G401 (cell line): ENCODE measurements at regions not wholly inside any gene's neighbourhood (a gene's known extent, or its start where the extent isn't known, plus 50 kb on each side); places are given as distances from the start of the nearest gene placed in this dataset.
"Not testable (repeated sequence)": the region's sequence is repeated elsewhere in the genome, so short reads cannot be mapped to it uniquely, and the experiment has no call there.

Source experiments
- DNase-seq: peaks from one replicate; pipeline ENCODE4 v3.0.0-alpha.2; 2015; ENCODE audit warnings: low spot score
- in situ Hi-C: cut with HindIII; loops from 2 replicates; pipeline ENCODE4 v1.10.0; 2016; ENCODE audit warnings: low sequenced_read_pairs, mixed read lengths

- DNase-seq = no peak
- in situ Hi-C loops = no loop called here
Observed at GRCh38 chr17:14553847-14554246, 253.0 kb downstream of the HS3ST3B1 start.

- in situ Hi-C loops = no loop called here
- no peak for DNase-seq
Observed at GRCh38 chr17:14552306-14552705, 251.4 kb downstream of the HS3ST3B1 start.

DNA sequence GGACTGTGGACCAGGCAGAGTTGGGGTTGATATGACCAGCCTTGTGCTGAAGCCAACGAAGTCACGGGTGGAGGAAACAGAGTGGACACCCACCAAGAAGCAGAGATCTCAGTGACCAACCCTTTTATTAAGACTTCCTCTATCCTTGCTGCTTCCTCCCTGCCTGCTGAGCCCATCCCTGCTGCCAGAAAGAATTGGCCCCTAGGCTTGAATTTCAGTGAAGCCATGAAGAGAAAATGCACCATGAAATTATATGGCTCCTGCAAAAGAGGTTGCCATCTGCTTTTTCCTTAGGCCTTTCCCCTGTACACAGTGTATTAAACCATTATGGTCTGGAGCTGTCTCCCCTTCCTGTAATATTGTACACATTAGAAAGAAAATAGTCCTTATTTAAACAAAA, 246.7 kb downstream of the HS3ST3B1 start:
- in situ Hi-C loops = no loop called here

GRCh38 chr17:14547016-14547415, 246.1 kb downstream of the HS3ST3B1 start:
- DNase-seq = no peak
- in situ Hi-C loops = no loop called here

More for the DNA sequence above, 246.7 kb downstream of the HS3ST3B1 start:
- DNase-seq = no peak

DNA sequence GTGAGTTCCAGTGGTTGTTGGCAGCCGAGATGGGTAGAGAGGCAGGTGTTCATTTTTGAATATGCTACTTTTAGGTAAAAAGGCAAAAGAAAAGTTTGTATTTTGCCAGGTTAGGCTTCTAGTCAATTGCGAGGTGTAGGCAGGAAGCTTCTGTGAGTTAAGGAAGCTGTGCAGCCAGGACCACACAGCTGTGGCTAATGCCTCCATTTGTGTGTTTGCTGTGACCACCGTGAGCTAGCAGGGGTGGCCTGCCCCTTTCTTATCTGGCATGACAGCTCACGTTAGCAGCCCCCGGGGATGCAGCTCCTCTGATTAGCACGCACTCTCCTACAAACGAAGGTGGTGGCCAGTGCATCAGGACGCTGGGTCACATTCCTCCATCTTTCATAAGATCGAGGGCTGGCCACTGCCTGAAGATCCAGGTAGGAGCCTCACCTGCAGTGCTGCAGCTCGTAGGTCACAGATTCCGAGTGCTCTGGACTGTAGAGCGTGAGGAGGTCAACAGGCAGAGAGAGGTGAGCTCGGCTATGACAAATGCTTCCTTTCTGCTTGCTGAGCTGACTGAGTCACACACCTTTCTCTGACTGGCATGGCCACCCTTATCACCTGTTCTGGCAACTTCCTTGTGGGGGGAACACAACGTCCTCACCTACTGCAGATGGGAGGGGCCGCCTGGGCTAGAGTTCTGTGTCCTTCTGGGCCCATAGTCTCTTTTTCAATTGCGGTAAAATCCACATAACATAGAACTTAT, 244.4 kb downstream of the HS3ST3B1 start:
- DNase-seq = no peak
- in situ Hi-C loops = no loop called here

DNA sequence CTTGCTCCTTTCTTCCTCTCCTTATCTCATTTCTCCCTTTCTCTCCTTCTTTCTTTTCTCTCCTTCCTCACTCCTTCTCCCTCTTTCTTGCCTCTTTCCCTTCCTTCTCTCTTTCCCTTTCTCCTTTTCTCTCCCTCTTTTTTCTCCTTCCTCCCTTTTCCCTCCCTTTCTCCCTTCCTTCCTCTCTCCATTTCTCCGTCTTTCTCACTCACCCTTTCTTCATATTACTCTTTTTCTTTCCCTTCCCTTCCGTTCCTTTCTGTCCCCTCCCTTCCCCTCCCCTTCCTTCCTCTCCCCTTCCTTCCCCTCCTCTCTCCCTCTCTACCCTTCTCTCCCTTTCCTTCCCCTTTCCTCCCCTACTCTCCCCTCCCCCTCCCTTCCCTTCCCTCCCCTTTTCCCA, 240.8 kb downstream of the HS3ST3B1 start:
- no peak for DNase-seq
- in situ Hi-C loops = no loop called here

DNA sequence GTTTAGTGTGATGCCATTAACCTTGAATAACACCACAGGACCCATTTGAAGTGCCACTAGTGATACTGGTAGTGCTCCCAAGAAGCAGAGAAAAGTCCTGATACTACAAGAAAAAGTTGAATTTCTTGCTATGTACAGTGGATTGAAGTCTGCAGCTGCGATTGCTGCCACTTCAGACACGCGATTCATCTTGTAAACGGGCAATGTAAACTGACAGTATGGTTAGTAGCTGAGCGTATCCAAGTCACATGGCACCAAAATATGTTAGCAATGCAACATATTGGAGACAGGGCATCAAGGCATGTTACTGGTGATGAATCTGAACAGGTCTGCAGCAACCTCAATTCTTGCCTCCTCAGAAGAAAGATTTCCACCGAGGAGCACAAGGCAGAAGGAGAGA, 238.9 kb downstream of the HS3ST3B1 start:
- in situ Hi-C loops = no loop called here
- DNase-seq = no peak

- in situ Hi-C loops, DNase-seq: not testable (repeated sequence)
Observed at GRCh38 chr17:14532242-14532641, 231.4 kb downstream of the HS3ST3B1 start.

- in situ Hi-C loops = no loop called here
- DNase-seq = no peak
Observed at GRCh38 chr17:14525551-14526455, 224.9 kb downstream of the HS3ST3B1 start.

GRCh38 chr17:14522795-14523387, 222.0 kb downstream of the HS3ST3B1 start:
- in situ Hi-C loops = no loop called here
- no peak for DNase-seq

DNA sequence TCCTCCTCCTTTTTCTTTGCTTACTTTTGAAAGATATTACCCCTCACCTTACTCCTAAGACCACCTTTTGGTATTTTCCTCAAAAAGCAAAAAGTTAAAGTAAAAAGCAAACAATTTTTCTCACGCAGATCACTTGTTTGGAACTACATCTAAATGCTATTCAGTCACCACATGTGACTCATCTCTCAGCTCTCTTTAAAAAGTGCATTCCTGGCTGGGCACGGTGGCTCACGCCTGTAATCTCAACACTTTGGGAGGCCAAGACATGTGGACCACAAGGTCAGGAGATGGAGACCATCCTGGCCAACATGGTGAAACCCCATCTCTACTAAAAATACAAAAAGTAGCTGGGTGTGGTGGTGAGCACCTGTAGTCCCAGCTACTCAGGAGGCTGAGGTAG, 218.0 kb downstream of the HS3ST3B1 start:
- DNase-seq, in situ Hi-C loops: not testable (repeated sequence)

- in situ Hi-C loops = no loop called here
- no peak for DNase-seq
Observed at GRCh38 chr17:14514973-14515372, 214.1 kb downstream of the HS3ST3B1 start.

- in situ Hi-C loops = no loop called here
Observed at GRCh38 chr17:14513835-14514234, 213.0 kb downstream of the HS3ST3B1 start.

DNA sequence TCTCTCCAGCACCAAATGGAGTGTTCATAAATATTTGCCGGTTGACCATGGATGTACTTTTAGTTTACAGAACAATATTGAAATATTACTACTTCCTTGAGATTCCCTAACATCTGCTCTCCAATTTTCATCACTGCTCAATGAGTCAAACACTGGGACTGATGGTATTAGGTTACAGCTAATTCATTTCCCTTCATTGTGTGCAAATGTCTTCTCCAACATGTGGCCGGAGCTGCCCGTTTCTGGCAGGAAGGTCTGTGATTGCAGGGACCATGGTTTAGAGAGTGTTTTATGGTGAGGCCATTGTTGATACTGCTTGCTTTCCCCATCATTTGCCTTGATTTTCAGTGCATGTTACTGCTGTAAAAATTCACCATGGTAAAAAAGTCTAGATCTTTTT, 209.3 kb downstream of the HS3ST3B1 start:
- DNase-seq = no peak
- in situ Hi-C loops = no loop called here

More at GRCh38 chr17:14513835-14514234, 213.0 kb downstream of the HS3ST3B1 start:
- no peak for DNase-seq

GRCh38 chr17:14508156-14508555, 207.3 kb downstream of the HS3ST3B1 start:
- in situ Hi-C loops = no loop called here
- no peak for DNase-seq

GRCh38 chr17:14506364-14506763, 205.5 kb downstream of the HS3ST3B1 start:
- no peak for DNase-seq
- in situ Hi-C loops = no loop called here

DNA sequence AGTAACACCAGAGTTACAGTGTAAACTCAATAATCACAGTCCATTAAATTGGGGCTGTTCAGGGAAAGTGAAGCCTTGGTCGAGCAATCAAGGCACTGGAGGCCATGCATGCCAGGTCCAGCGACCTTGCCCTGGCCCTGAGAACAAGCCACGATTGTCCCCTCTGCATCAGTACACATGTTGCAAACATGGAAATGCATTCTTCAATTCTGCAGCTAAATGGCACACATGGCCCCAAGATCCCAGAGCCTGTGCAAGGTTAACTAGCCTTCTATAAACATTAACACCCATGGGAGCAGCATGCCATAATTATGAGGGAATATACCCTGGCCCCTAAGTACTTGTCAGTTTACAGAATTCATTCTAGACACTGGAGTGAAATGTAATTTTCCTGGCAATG, 204.7 kb downstream of the HS3ST3B1 start:
- in situ Hi-C loops = no loop called here

GRCh38 chr17:14499976-14500375, 199.1 kb downstream of the HS3ST3B1 start:
- in situ Hi-C loops = no loop called here
- DNase-seq = no peak

More for the DNA sequence above, 204.7 kb downstream of the HS3ST3B1 start:
- DNase-seq = no peak

DNA sequence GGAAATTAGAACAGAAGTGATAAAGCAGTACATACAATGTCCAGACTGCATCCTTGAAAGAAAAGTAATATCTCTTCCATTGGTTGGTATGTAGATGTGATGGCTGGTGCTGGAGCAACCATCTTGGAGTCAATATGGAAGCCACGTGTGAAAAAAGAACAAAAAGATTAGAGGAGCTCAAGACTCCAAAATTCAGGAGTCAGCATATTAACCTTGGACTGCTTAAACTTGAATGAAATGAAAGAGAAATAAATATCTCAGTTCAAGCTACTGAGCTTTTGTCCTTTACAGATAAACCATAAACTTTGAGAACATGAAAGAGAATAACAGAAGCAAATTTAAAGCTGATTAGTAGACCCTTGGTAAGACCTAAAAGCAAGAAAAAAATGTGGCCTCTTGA, 197.9 kb downstream of the HS3ST3B1 start:
- in situ Hi-C loops = no loop called here
- DNase-seq = no peak

DNA sequence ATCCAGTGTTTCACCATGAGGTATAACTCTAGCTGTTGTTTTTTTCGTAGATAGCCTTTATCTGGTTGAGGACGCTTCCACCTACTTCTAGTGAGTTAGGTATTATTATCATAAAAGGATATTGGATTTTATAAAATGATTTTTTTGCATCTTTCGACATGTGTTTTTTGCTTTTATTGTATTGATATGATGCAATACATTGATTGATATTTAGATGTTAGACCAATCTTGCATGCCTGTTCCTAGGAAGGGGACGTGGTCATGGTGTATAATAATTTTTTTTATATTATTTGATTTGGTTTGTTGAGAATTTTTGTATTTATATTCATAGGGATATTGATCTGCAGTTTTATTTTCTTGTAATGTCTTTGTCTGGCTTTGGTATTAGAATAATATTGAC, 193.3 kb downstream of the HS3ST3B1 start:
- in situ Hi-C loops = no loop called here
- no peak for DNase-seq
